Parathyroid adenoma (tissue), 2 donors: ENCODE measurements at regions not wholly inside any gene's neighbourhood (a gene's known extent, or its start where the extent isn't known, plus 50 kb on each side); places are given as distances from the start of the nearest gene placed in this dataset.

ENCODE experiments used
- H2AFZ ChIP-seq: fragments of 300-600 bp; sonication (generic); one replicate; pipeline ENCODE4 v1.7.0; 2017; ENCODE audit warnings: antibody characterized with exemption, mild to moderate bottlenecking
- H3K27ac ChIP-seq: fragments of 300-600 bp; sonication (generic); one replicate; pipeline ENCODE4 v1.7.0; 2017
- H3K27me3 ChIP-seq: fragments of 300-600 bp; sonication (generic); one replicate; pipeline ENCODE4 v1.7.0; 2017; ENCODE audit warnings: low read length; ENCODE audit not compliant: control insufficient read depth, insufficient read depth
- H3K36me3 ChIP-seq: fragments of 300-600 bp; sonication (generic); one replicate; pipeline ENCODE4 v1.7.0; 2017; ENCODE audit warnings: low read length; ENCODE audit not compliant: control insufficient read depth, insufficient read depth
- H3K4me1 ChIP-seq: fragments of 300-600 bp; sonication (generic); one replicate; pipeline ENCODE4 v1.7.0; 2017; ENCODE audit warnings: control low read depth
- H3K4me2 ChIP-seq: fragments of 300-600 bp; sonication (generic); one replicate; pipeline ENCODE4 v1.7.0; 2017; ENCODE audit warnings: low read length
- H3K4me3 ChIP-seq: fragments of 300-600 bp; sonication (generic); one replicate; pipeline ENCODE4 v1.7.0; 2017; ENCODE audit warnings: low read depth, low read length
- H3K79me2 ChIP-seq: fragments of 300-600 bp; sonication (generic); one replicate; pipeline ENCODE4 v1.7.0; 2017; ENCODE audit warnings: control low read depth
- H3K9ac ChIP-seq: fragments of 300-600 bp; sonication (generic); one replicate; pipeline ENCODE4 v1.7.0; 2017; ENCODE audit warnings: mild to moderate bottlenecking
- H3K9me3 ChIP-seq: fragments of 300-600 bp; sonication (generic); one replicate; pipeline ENCODE4 v1.7.0; 2017; ENCODE audit warnings: low read length; ENCODE audit not compliant: control insufficient read depth
- CTCF ChIP-seq: fragments of 300-600 bp; sonication (generic); IDR thresholded peaks from one replicate; pipeline ENCODE4 v1.7.0; 2017; ENCODE audit warnings: antibody characterized with exemption, mild to moderate bottlenecking
- donor health status: primary hyperparathyroidism.

GRCh38 chr5:30749971-30750370 is 443.5 kb upstream of the CDH6 start:
- Histone ChIP-seq H3K27me3 (no peaks in the 10 kb centered on the region), H3K27ac (no peak overlapping the region), H3K9me3 (no peaks in the 10 kb centered on the region), H3K4me3 (no peak overlapping the region), H3K4me2 (no peak overlapping the region), H3K4me1 (no peaks in the 10 kb centered on the region), H3K36me3 (no peaks in the 10 kb centered on the region), H3K79me2 (no peaks in the 10 kb centered on the region), H2AFZ (no peak overlapping the region), H3K9ac (no peak overlapping the region)
- no peak for TF ChIP-seq CTCF

- Histone ChIP-seq H2AFZ (no peak overlapping the region), H3K4me3 (no peak overlapping the region)
- TF ChIP-seq CTCF = no peak
Measured at GRCh38 chr5:30747412-30747811, 446.1 kb upstream of the CDH6 start.

GRCh38 chr5:30736669-30737068 is 456.8 kb upstream of the CDH6 start:
- Histone ChIP-seq H3K4me3 (no peak overlapping the region), H3K4me1 (no peaks in the 10 kb centered on the region), H3K9me3 (no peaks in the 10 kb centered on the region), H3K36me3 (no peaks in the 10 kb centered on the region), H3K9ac (no peak overlapping the region), H3K79me2 (no peaks in the 10 kb centered on the region), H2AFZ (no peak overlapping the region), H3K4me2 (no peak overlapping the region), H3K27ac (no peak overlapping the region), H3K27me3 (no peaks in the 10 kb centered on the region)
- TF ChIP-seq CTCF = no peak

More at GRCh38 chr5:30747412-30747811, 446.1 kb upstream of the CDH6 start:
- no peak overlapping the region for H3K4me2 ChIP-seq
- H3K9me3 ChIP-seq = no peaks in the 10 kb centered on the region
- no peak overlapping the region for H3K27ac ChIP-seq
- no peaks in the 10 kb centered on the region for H3K79me2 ChIP-seq
- H3K4me1 ChIP-seq = no peaks in the 10 kb centered on the region
- no peaks in the 10 kb centered on the region for H3K27me3 ChIP-seq
- no peak overlapping the region for H3K9ac ChIP-seq
- H3K36me3 ChIP-seq = no peaks in the 10 kb centered on the region

DNA sequence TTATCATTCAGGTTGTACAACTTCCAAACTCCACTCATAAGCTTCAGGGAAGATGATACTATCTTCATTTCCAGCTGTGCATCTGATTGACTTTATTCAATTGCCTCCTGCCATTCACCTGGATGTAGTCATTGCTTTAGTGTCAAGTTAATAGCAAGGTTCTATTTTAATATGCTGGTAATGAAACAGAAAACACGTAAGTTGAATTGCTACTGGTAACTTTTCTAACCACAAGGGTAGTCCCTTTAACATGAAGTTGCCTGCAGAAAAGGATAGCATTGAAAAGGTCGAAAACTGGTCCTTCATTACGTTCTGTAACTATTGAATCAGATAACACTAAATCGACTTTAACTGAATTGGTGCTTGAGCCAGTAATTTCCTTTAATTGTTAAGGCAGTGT is 459.4 kb upstream of the CDH6 start:
- TF ChIP-seq CTCF = no peak
- H3K27ac ChIP-seq = no peak overlapping the region
- H3K27me3 ChIP-seq = no peaks in the 10 kb centered on the region
- no peak overlapping the region for H3K4me2 ChIP-seq
- no peaks in the 10 kb centered on the region for H3K4me1 ChIP-seq
- no peaks in the 10 kb centered on the region for H3K9me3 ChIP-seq
- H3K36me3 ChIP-seq = no peaks in the 10 kb centered on the region
- H3K79me2 ChIP-seq = no peaks in the 10 kb centered on the region
- H2AFZ ChIP-seq = no peak overlapping the region
- H3K4me3 ChIP-seq = no peak overlapping the region
- no peak overlapping the region for H3K9ac ChIP-seq

DNA sequence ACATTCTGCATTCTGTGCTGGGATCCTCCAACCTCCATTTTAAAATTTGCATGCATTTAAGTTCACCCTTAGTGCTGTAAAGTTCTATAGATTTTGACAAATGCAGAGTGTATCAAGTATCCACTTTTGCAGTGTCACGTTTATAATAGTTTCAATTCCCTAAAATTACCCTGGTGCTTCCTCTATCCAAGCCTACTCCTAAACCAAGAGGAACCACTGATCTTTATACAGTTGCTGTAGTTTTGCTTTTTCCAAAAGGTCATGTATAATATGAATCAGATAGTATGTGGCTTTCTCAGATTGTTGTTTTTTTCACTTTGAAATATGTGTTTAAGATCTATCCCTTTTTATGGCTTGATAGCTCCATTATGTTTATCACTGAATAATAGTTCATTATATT is 468.4 kb upstream of the CDH6 start:
- no peak overlapping the region for H3K27ac ChIP-seq
- H3K27me3 ChIP-seq = no peaks in the 10 kb centered on the region
- no peak overlapping the region for H3K9ac ChIP-seq
- no peak overlapping the region for H2AFZ ChIP-seq
- no peak for TF ChIP-seq CTCF
- H3K4me3 ChIP-seq = no peak overlapping the region
- H3K4me2 ChIP-seq = no peak overlapping the region
- H3K79me2 ChIP-seq = no peaks in the 10 kb centered on the region
- H3K36me3 ChIP-seq = no peaks in the 10 kb centered on the region
- no peaks in the 10 kb centered on the region for H3K4me1 ChIP-seq
- H3K9me3 ChIP-seq = no peaks in the 10 kb centered on the region
